Kidney (tissue), 13 donors: ENCODE measurements at regions not wholly inside any gene's neighbourhood (a gene's known extent, or its start where the extent isn't known, plus 50 kb on each side); places are given as distances from the start of the nearest gene placed in this dataset.
A peak's percentile ranks its signal among the peaks of the same experiment; 100 is the strongest.

ENCODE experiments used
- DNase-seq, 5 donors: peaks; one replicate each; pipeline ENCODE4 v3.0.0-alpha.2; 2013 to 2020
- FAIRE-seq: peaks from 2 replicates; lab custom pipeline; 2012; peaks lifted over from hg19 to GRCh38; lab: Jason Lieb, UNC
- H3K27ac ChIP-seq, 2 donors: one replicate each; pipeline ENCODE4 v1.7.0; 2013; ENCODE audit warnings: low read depth in 2 of 2, low read length in 2 of 2, inconsistent platforms in 1 of 2
- H3K27me3 ChIP-seq: one replicate; pipeline ENCODE4 v1.7.1; 2013; ENCODE audit warnings: low read length, inconsistent platforms; ENCODE audit not compliant: control insufficient read depth, insufficient read depth
- H3K36me3 ChIP-seq, 3 donors: one replicate each; pipeline versions ENCODE4 v1.7.0 to v1.7.1; 2013; ENCODE audit warnings: low read length in 3 of 3, control low read depth in 1 of 3, inconsistent platforms in 1 of 3; ENCODE audit not compliant: insufficient read depth in 3 of 3, control insufficient read depth in 2 of 3
- H3K4me1 ChIP-seq, 3 donors: one replicate each; pipeline versions ENCODE4 v1.7.0 to v1.7.1; 2013; ENCODE audit warnings: low read length in 3 of 3, inconsistent platforms in 1 of 3, low read depth in 1 of 3; ENCODE audit not compliant: control insufficient read depth in 2 of 3, insufficient read depth in 2 of 3
- H3K4me3 ChIP-seq, 3 donors: one replicate each; pipeline versions ENCODE4 v1.7.0 to v1.8.1; 2013; ENCODE audit warnings: low read length in 3 of 3, control low read depth in 1 of 3, inconsistent platforms in 1 of 3
- H3K9ac ChIP-seq, 3 donors: one replicate each; pipeline versions ENCODE4 v1.7.0 to v1.7.1; 2013; ENCODE audit warnings: low read length in 3 of 3, control low read depth in 1 of 3, inconsistent platforms in 1 of 3
- H3K9me3 ChIP-seq, 3 donors: one replicate each; pipeline versions ENCODE4 v1.7.0 to v1.7.1; 2013; ENCODE audit warnings: low read length in 3 of 3, control low read depth in 1 of 3, inconsistent platforms in 1 of 3; ENCODE audit not compliant: control insufficient read depth in 2 of 3, insufficient read depth in 1 of 3
- intact Hi-C: fragments of 100-400 bp; cut with DNase I; formaldehyde crosslinking; loops from one replicate; pipeline ENCODE4 v1.11.1; 2022
- TF ChIP-seq, protein P1 (sequence below): IDR thresholded peaks from 3 replicates; pipeline ENCODE4 v1.5.1; 2012; ENCODE audit warnings: mild to moderate bottlenecking, moderate library complexity, borderline replicate concordance; ENCODE audit not compliant: insufficient read depth; ENCODE audit errors: extremely low read depth
- donor health status: control.
- donor health status: control.
- donor health status: control.
- donor health status: control.
- donor health status: control.
- donor health status: DM: yes; HTN: yes; CAD: no.
- donor health status: Normal renal cell carcinoma (clear cell type).

DNA sequence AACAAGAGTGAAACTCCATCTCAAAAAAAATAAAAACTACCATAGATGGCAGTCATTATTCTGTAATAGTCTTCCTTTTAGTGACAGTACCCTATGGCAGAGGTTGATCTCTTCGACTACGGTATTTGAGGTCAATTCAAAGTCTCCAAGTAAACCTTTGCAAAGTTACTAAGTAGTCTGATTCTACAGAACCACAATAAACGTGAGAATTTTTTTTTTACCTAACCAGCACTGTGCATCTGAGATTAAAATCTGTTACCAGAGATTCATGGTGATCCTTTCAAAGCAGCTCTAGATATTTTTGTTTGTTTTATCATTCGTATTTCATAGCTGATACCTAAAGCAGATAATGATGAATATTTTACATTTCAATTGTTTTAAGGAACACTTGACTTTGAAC is 86.6 kb upstream of the CHD2 start:
- no peak overlapping the region for H3K9ac ChIP-seq
- H3K27ac ChIP-seq: no peak overlapping the region
- no peak for DNase-seq
- peaks cover 0 to 9% (median 8%) of the 10 kb centered on the region in 3 donors for H3K4me1 ChIP-seq
- intact Hi-C loops: no loop called here
- H3K36me3 ChIP-seq: no peaks in the 10 kb centered on the region
- no peaks in the 10 kb centered on the region for H3K9me3 ChIP-seq
- TF ChIP-seq, protein P1, sequence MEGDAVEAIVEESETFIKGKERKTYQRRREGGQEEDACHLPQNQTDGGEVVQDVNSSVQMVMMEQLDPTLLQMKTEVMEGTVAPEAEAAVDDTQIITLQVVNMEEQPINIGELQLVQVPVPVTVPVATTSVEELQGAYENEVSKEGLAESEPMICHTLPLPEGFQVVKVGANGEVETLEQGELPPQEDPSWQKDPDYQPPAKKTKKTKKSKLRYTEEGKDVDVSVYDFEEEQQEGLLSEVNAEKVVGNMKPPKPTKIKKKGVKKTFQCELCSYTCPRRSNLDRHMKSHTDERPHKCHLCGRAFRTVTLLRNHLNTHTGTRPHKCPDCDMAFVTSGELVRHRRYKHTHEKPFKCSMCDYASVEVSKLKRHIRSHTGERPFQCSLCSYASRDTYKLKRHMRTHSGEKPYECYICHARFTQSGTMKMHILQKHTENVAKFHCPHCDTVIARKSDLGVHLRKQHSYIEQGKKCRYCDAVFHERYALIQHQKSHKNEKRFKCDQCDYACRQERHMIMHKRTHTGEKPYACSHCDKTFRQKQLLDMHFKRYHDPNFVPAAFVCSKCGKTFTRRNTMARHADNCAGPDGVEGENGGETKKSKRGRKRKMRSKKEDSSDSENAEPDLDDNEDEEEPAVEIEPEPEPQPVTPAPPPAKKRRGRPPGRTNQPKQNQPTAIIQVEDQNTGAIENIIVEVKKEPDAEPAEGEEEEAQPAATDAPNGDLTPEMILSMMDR: no peak
- no peak for FAIRE-seq
- no peaks in the 10 kb centered on the region for H3K27me3 ChIP-seq
- no peak overlapping the region for H3K4me3 ChIP-seq

DNA sequence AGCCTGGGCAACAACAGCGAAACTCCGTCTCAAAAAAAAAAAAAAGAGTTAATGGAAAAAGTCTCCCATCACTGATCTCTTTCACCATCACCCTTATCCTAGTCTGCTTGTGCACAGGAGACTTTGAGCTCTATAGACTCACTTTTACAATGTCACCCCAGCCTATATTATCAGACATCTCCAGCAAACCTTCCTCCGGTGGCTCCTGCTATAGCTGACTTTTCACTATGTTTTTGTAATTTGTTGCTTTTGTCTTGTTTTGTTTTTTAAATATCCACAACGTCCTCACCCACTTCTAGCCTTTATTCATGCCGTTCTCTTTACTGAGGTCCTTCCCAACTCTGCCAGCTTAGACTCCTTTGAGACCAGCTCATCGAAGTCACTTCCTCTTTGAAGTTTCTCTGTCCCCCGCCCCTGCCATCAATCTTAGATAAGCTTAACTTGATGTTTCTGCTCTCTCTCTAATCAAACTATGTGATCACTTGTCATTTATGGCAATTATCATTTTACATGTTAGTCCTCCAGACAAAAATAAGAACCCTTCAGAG is 82.7 kb upstream of the CHD2 start:
- Histone ChIP-seq H3K27ac (no peak overlapping the region), H3K9me3 (no peaks in the 10 kb centered on the region), H3K4me3 (no peak overlapping the region), H3K36me3 (no peaks in the 10 kb centered on the region), H3K4me1 (peaks cover 0 to 8% (median 7%) of the 10 kb centered on the region in 3 donors), H3K9ac (no peak overlapping the region), H3K27me3 (no peaks in the 10 kb centered on the region)
- FAIRE-seq (no peak), DNase-seq (peak in 2 of 5 donors; percentile 34 to 38)
- TF ChIP-seq, protein P1: no peak
- intact Hi-C loops: no loop called here

DNA sequence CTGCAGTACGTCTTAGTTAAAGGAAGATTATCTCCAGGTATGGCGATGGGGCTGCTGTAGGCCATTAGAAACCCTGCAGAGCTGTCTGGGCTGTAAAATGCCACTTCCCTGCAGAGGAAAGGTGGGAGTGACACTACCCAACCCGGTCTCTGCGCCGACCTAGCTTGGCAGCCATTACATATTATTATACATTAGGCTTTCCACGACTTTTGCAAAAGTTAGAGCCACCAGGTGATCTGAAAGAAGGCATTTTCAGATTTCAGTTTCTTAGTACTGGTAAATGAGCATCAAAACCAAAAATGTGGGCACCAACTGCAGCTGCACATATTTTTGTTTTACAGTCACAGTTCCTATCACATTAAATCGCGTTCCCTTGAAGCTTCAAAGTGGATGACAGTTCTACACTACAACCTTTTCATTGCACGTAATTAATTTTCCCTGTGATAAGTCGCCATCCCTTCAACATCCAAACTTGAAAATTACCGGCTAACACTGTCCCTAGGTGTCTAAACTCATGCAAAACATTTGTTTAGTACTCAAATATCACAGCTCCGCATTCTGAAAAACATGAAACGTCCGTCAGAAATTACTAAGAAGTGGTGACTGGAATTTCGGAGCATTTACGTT is 81.4 kb upstream of the CHD2 start:
- H3K9ac ChIP-seq: peak overlapping the region in 2 of 3 donors; percentile 24 to 80
- TF ChIP-seq, protein P1: no peak

More for the DNA sequence above, 81.4 kb upstream of the CHD2 start:
- Histone ChIP-seq H3K4me3 (peak overlapping the region; percentile 43 to 59 (median 46)), H3K9me3 (no peaks in the 10 kb centered on the region), H3K36me3 (no peaks in the 10 kb centered on the region), H3K27ac (peak overlapping the region; percentile 75 to 85), H3K4me1 (peaks cover 0 to 16% (median 7%) of the 10 kb centered on the region in 3 donors), H3K27me3 (no peaks in the 10 kb centered on the region)
- intact Hi-C loops: no loop called here
- no peak for FAIRE-seq
- DNase-seq: peak in 3 of 5 donors; percentile 45 to 65 (median 56)
